ENCODE measurements at regions not wholly inside any gene's neighbourhood (a gene's known extent, or its start where the extent isn't known, plus 50 kb on each side); places are given as distances from the start of the nearest gene placed in this dataset.

- TF ChIP-seq CTCF (conservative IDR thresholded peaks at IDR 0.05; ENCODE audit: low read depth, low read length) (no peak), EZH2 (IDR thresholded peaks at IDR 0.05; ENCODE audit: low read length, unreplicated experiment) (no peak), EZH2phosphoT487 (IDR thresholded peaks at IDR 0.05; ENCODE audit: borderline replicate concordance, low read length) (no peak)
Measured at GRCh38 chr9:106758911-106759310, 104.1 kb upstream of the ZNF462 start.
